ENCODE measurements at regions not wholly inside any gene's neighbourhood (a gene's known extent, or its start where the extent isn't known, plus 50 kb on each side); places are given as distances from the start of the nearest gene placed in this dataset.
"Not testable (repeated sequence)": the region's sequence is repeated elsewhere in the genome, so short reads cannot be mapped to it uniquely, and the experiment has no call there.

- no peaks in the 10 kb centered on the region for H3K27me3 ChIP-seq
- H3K4me1 ChIP-seq (ENCODE audit: low read depth) = no peaks in the 10 kb centered on the region
- no peak for DNase-seq (ENCODE audit: low read depth in 1 of 2, low spot score in 1 of 2)
These were observed 458.4 kb upstream of the CCDC179 start for GRCh38 chr11:23318670-23319069.

GRCh38 chr11:23320131-23320530, 459.9 kb upstream of the CCDC179 start:
- H3K36me3 ChIP-seq = no peaks in the 10 kb centered on the region
- H3K27ac ChIP-seq = no peak overlapping the region
- no peak for DNase-seq (ENCODE audit: low read depth in 1 of 2, low spot score in 1 of 2)
- no peaks in the 10 kb centered on the region for H3K9me3 ChIP-seq (ENCODE audit: low read depth)
- H3K4me1 ChIP-seq (ENCODE audit: low read depth) = no peaks in the 10 kb centered on the region
- H3K27me3 ChIP-seq = no peaks in the 10 kb centered on the region
- TF ChIP-seq CTCF (IDR thresholded peaks at IDR 0.05; ENCODE audit: low read depth, low read length) = no peak
- H3K4me3 ChIP-seq = no peak overlapping the region

More at GRCh38 chr11:23318670-23319069, 458.4 kb upstream of the CCDC179 start:
- H3K36me3 ChIP-seq = no peaks in the 10 kb centered on the region
- no peak overlapping the region for H3K27ac ChIP-seq
- no peaks in the 10 kb centered on the region for H3K9me3 ChIP-seq (ENCODE audit: low read depth)
- no peak for TF ChIP-seq CTCF (IDR thresholded peaks at IDR 0.05; ENCODE audit: low read depth, low read length)
- no peak overlapping the region for H3K4me3 ChIP-seq

GRCh38 chr11:23335586-23335985, 475.3 kb upstream of the CCDC179 start:
- not testable (repeated sequence) for DNase-seq (ENCODE audit: low read depth in 1 of 2, low spot score in 1 of 2); H3K27me3 ChIP-seq; H3K4me3 ChIP-seq; H3K4me1 ChIP-seq (ENCODE audit: low read depth); H3K9me3 ChIP-seq (ENCODE audit: low read depth); H3K27ac ChIP-seq; H3K36me3 ChIP-seq

GRCh38 chr11:23336961-23337360, 476.7 kb upstream of the CCDC179 start:
- no peaks in the 10 kb centered on the region for H3K4me1 ChIP-seq (ENCODE audit: low read depth)
- no peaks in the 10 kb centered on the region for H3K27me3 ChIP-seq
- H3K27ac ChIP-seq = no peak overlapping the region
- no peaks in the 10 kb centered on the region for H3K9me3 ChIP-seq (ENCODE audit: low read depth)
- no peak for TF ChIP-seq CTCF (IDR thresholded peaks at IDR 0.05; ENCODE audit: low read depth, low read length)
- H3K4me3 ChIP-seq = no peak overlapping the region
- no peaks in the 10 kb centered on the region for H3K36me3 ChIP-seq
- DNase-seq (ENCODE audit: low read depth in 1 of 2, low spot score in 1 of 2) = no peak

- DNase-seq (ENCODE audit: low read depth in 1 of 2, low spot score in 1 of 2) = no peak
- Histone ChIP-seq H3K4me1 (ENCODE audit: low read depth) (no peaks in the 10 kb centered on the region), H3K27me3 (no peaks in the 10 kb centered on the region), H3K9me3 (ENCODE audit: low read depth) (no peaks in the 10 kb centered on the region), H3K36me3 (no peaks in the 10 kb centered on the region), H3K4me3 (no peak overlapping the region), H3K27ac (no peak overlapping the region)
- TF ChIP-seq CTCF (IDR thresholded peaks at IDR 0.05; ENCODE audit: low read depth, low read length) = no peak
These were observed 493.3 kb upstream of the CCDC179 start for GRCh38 chr11:23353611-23354010.

- peak in 1 of 2 donors; percentile 61 for DNase-seq (ENCODE audit: low read depth in 1 of 2, low spot score in 1 of 2)
- Histone ChIP-seq H3K27me3 (no peaks in the 10 kb centered on the region), H3K36me3 (no peaks in the 10 kb centered on the region), H3K27ac (no peak overlapping the region), H3K9me3 (ENCODE audit: low read depth) (no peaks in the 10 kb centered on the region), H3K4me3 (no peak overlapping the region), H3K4me1 (ENCODE audit: low read depth) (no peaks in the 10 kb centered on the region)
- TF ChIP-seq CTCF (IDR thresholded peaks at IDR 0.05; ENCODE audit: low read depth, low read length) = no peak
These were observed 499.0 kb upstream of the CCDC179 start for GRCh38 chr11:23359297-23359696.

Measured in cardiac muscle cell (in vitro differentiated cells and primary cell).